SK-N-SH treated with all-trans-retinoic acid at 6 μM for 48 hours (cell line): ENCODE measurements at regions not wholly inside any gene's neighbourhood (a gene's known extent, or its start where the extent isn't known, plus 50 kb on each side); places are given as distances from the start of the nearest gene placed in this dataset.

ENCODE experiments used
- ATAC-seq: fragments of 200-7000 bp; cut with Tn5 transposase; 3 replicates; pipeline ENCODE4 v1.9.1; 2020; ENCODE audit warnings: mild to moderate bottlenecking, moderate library complexity
- ARNTL ChIP-seq: fragments of 450-650 bp; formaldehyde crosslinking; IDR thresholded peaks from 2 replicates; pipeline ENCODE4 v1.5.0; 2020; ENCODE audit warnings: low read depth, mild to moderate bottlenecking, moderate library complexity, borderline replicate concordance
- CSDC2 ChIP-seq: fragments of 250-450 bp; sonication (Bioruptor Pico); IDR thresholded peaks from 2 replicates; pipeline ENCODE4 v1.5.0; 2020; ENCODE audit warnings: mild to moderate bottlenecking, moderate library complexity
- CSRNP3 ChIP-seq: fragments of 250-450 bp; sonication (Bioruptor Pico); IDR thresholded peaks from 2 replicates; pipeline ENCODE4 v1.5.1; 2021; ENCODE audit warnings: mild to moderate bottlenecking, moderate library complexity
- GLIS3 ChIP-seq: fragments of 250-450 bp; sonication (Bioruptor Pico); IDR thresholded peaks from 2 replicates; pipeline ENCODE4 v1.5.0; 2020; ENCODE audit warnings: mild to moderate bottlenecking, moderate library complexity
- ISL1 ChIP-seq: fragments of 250-450 bp; sonication (Bioruptor Pico); IDR thresholded peaks from 2 replicates; pipeline ENCODE4 v2.1.2; 2022; ENCODE audit warnings: mild to moderate bottlenecking, moderate library complexity
- OSR1 ChIP-seq: fragments of 250-450 bp; sonication (Bioruptor Pico); IDR thresholded peaks from 2 replicates; pipeline ENCODE4 v1.8.0; 2022; ENCODE audit warnings: moderate library complexity, mild to moderate bottlenecking, inconsistent platforms
- POU6F1 ChIP-seq: fragments of 250-450 bp; sonication (Bioruptor Pico); IDR thresholded peaks from 2 replicates; pipeline ENCODE4 v1.8.0; 2021; ENCODE audit warnings: low read depth, mild to moderate bottlenecking, moderate library complexity, borderline replicate concordance
- PPARA ChIP-seq: fragments of 250-450 bp; sonication (Bioruptor Pico); IDR thresholded peaks from 2 replicates; pipeline ENCODE4 v1.5.0; 2020; ENCODE audit warnings: mild to moderate bottlenecking, borderline replicate concordance
- RARB ChIP-seq: fragments of 250-450 bp; sonication (Bioruptor Pico); IDR thresholded peaks from 2 replicates; pipeline ENCODE4 v1.8.0; 2021; ENCODE audit warnings: mild to moderate bottlenecking, moderate library complexity
- SNAI2 ChIP-seq: fragments of 250-450 bp; sonication (Bioruptor Pico); IDR thresholded peaks from 2 replicates; pipeline ENCODE4 v1.5.0; 2020; ENCODE audit warnings: mild to moderate bottlenecking, moderate library complexity
- TCF4 ChIP-seq: fragments of 250-450 bp; sonication (Bioruptor Pico); IDR thresholded peaks from 2 replicates; pipeline ENCODE4 v1.8.0; 2021; ENCODE audit warnings: mild to moderate bottlenecking, moderate library complexity, borderline replicate concordance
- TOX ChIP-seq: fragments of 250-450 bp; sonication (Bioruptor Pico); IDR thresholded peaks from 2 replicates; pipeline ENCODE4 v1.8.0; 2021; ENCODE audit warnings: mild to moderate bottlenecking, moderate library complexity, borderline replicate concordance
- ZC3H10 ChIP-seq: fragments of 250-450 bp; sonication (Bioruptor Pico); IDR thresholded peaks from 2 replicates; pipeline ENCODE4 v1.5.1; 2021; ENCODE audit warnings: mild to moderate bottlenecking, moderate library complexity
- ZFP3 ChIP-seq: fragments of 250-450 bp; sonication (Bioruptor Pico); IDR thresholded peaks from 2 replicates; pipeline ENCODE4 v1.5.0; 2020; ENCODE audit warnings: mild to moderate bottlenecking, moderate library complexity
- ZFP30 ChIP-seq: fragments of 450-650 bp; formaldehyde crosslinking; IDR thresholded peaks from 2 replicates; pipeline ENCODE4 v1.5.0; 2022; ENCODE audit warnings: mild to moderate bottlenecking, moderate library complexity
- ZNF565 ChIP-seq: fragments of 450-650 bp; formaldehyde crosslinking; conservative IDR thresholded peaks from 2 replicates; pipeline ENCODE4 v1.5.0; 2020; ENCODE audit warnings: low read depth, mild to moderate bottlenecking, moderate library complexity
- ZNF70 ChIP-seq: fragments of 450-650 bp; formaldehyde crosslinking; IDR thresholded peaks from 2 replicates; pipeline ENCODE4 v1.5.0; 2020; ENCODE audit warnings: mild to moderate bottlenecking, moderate library complexity
- ZNF8 ChIP-seq: fragments of 450-650 bp; formaldehyde crosslinking; IDR thresholded peaks from 2 replicates; pipeline ENCODE4 v1.5.0; 2020; ENCODE audit warnings: mild to moderate bottlenecking, moderate library complexity
- TF ChIP-seq, protein P1 (sequence below): fragments of 250-450 bp; sonication (Bioruptor Pico); IDR thresholded peaks from 2 replicates; pipeline ENCODE4 v1.5.0; 2020; ENCODE audit warnings: mild to moderate bottlenecking, moderate library complexity
- TF ChIP-seq, protein P2 (sequence below): fragments of 250-450 bp; sonication (Bioruptor Pico); IDR thresholded peaks from 2 replicates; pipeline ENCODE4 v1.8.0; 2020; ENCODE audit warnings: mild to moderate bottlenecking, moderate library complexity, borderline replicate concordance
- TF ChIP-seq, protein P3 (sequence below): fragments of 250-450 bp; sonication (Bioruptor Pico); IDR thresholded peaks from 2 replicates; pipeline ENCODE4 v1.5.1; 2020; ENCODE audit warnings: low read depth, mild to moderate bottlenecking, moderate library complexity

- no peak for TF ChIP-seq TOX (CRISPR knock-in tag)
- no peak for TF ChIP-seq TCF4 (CRISPR knock-in tag)
- no peak for TF ChIP-seq ZNF565 (CRISPR knock-in tag)
- no peak for TF ChIP-seq ZNF8
- no peak for ATAC-seq
These were observed 671.0 kb upstream of the ADGRL2 start for GRCh38 chr1:81129776-81130175.

DNA sequence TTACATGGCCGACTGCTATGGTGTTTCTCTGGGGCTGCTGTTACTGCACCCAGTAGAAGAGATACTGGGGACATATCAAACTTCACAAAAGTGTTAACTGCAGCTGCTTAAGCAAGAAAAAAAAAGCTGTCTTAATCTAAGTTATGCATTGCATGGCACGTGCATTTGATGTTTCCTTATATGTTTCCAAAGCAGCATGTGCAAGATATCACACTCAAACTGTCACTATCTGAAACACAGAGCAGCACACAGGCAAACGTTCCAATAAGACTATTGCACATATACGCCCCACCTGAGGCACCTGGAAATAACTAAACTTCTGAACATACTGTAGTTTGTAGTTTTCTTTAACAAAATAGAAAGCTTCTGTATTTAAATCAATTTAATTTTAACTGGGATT is 671.4 kb upstream of the ADGRL2 start:
- no peak for ATAC-seq

GRCh38 chr1:81128079-81128478 is 672.7 kb upstream of the ADGRL2 start:
- no peak for TF ChIP-seq ZC3H10
- TF ChIP-seq, protein P1, sequence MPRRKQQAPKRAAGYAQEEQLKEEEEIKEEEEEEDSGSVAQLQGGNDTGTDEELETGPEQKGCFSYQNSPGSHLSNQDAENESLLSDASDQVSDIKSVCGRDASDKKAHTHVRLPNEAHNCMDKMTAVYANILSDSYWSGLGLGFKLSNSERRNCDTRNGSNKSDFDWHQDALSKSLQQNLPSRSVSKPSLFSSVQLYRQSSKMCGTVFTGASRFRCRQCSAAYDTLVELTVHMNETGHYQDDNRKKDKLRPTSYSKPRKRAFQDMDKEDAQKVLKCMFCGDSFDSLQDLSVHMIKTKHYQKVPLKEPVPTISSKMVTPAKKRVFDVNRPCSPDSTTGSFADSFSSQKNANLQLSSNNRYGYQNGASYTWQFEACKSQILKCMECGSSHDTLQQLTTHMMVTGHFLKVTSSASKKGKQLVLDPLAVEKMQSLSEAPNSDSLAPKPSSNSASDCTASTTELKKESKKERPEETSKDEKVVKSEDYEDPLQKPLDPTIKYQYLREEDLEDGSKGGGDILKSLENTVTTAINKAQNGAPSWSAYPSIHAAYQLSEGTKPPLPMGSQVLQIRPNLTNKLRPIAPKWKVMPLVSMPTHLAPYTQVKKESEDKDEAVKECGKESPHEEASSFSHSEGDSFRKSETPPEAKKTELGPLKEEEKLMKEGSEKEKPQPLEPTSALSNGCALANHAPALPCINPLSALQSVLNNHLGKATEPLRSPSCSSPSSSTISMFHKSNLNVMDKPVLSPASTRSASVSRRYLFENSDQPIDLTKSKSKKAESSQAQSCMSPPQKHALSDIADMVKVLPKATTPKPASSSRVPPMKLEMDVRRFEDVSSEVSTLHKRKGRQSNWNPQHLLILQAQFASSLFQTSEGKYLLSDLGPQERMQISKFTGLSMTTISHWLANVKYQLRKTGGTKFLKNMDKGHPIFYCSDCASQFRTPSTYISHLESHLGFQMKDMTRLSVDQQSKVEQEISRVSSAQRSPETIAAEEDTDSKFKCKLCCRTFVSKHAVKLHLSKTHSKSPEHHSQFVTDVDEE (CRISPR knock-in tag) = no peak
- ATAC-seq = no peak

More for the DNA sequence above, 671.4 kb upstream of the ADGRL2 start:
- TF ChIP-seq POU6F1 (CRISPR knock-in tag) (no peak), SNAI2 (CRISPR knock-in tag) (no peak), ZNF70 (CRISPR knock-in tag) (no peak), TCF4 (CRISPR knock-in tag) (no peak), ZFP3 (CRISPR knock-in tag) (no peak), CSDC2 (CRISPR knock-in tag) (no peak), ZNF565 (CRISPR knock-in tag) (no peak), RARB (CRISPR knock-in tag) (no peak), ZNF8 (no peak), OSR1 (CRISPR knock-in tag) (no peak)
- TF ChIP-seq, protein P2, sequence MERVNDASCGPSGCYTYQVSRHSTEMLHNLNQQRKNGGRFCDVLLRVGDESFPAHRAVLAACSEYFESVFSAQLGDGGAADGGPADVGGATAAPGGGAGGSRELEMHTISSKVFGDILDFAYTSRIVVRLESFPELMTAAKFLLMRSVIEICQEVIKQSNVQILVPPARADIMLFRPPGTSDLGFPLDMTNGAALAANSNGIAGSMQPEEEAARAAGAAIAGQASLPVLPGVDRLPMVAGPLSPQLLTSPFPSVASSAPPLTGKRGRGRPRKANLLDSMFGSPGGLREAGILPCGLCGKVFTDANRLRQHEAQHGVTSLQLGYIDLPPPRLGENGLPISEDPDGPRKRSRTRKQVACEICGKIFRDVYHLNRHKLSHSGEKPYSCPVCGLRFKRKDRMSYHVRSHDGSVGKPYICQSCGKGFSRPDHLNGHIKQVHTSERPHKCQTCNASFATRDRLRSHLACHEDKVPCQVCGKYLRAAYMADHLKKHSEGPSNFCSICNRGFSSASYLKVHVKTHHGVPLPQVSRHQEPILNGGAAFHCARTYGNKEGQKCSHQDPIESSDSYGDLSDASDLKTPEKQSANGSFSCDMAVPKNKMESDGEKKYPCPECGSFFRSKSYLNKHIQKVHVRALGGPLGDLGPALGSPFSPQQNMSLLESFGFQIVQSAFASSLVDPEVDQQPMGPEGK = no peak
- TF ChIP-seq, protein P1 (CRISPR knock-in tag) = no peak

DNA sequence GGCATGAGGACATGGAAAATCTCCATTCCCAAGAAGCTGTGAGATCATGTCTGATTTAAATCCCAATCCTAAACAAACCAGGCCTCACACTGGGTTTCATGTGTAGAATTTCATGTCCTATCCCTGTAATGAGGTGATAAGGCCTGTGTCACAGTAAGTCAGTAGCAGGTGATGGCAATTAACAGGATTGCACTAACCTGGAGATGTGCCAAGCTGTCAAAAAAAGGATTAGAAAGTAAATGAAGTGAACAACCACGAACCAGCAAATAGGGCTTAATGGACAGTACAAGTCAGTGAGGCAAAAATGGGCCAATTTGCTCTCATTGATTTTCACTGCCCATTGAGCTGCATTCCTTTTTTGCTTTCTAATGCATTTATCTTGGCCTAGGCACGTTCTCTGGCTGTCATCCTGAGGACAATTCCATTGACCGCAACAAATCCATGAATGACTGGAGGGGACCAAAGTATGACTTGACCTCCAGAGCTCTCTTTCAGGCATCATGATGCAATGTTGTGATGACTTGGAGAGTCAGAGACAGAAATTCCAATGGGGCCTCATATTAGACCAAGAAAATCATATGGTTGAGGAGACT is 673.6 kb upstream of the ADGRL2 start:
- no peak for ATAC-seq
- TF ChIP-seq ZNF565 (CRISPR knock-in tag) = no peak
- TF ChIP-seq TCF4 (CRISPR knock-in tag) = no peak
- no peak for TF ChIP-seq PPARA (CRISPR knock-in tag)
- no peak for TF ChIP-seq ZFP3 (CRISPR knock-in tag)
- TF ChIP-seq, protein P2 = no peak
- TF ChIP-seq ZFP30 (CRISPR knock-in tag) = no peak
- no peak for TF ChIP-seq CSRNP3 (CRISPR knock-in tag)
- TF ChIP-seq ZNF8 = no peak
- no peak for TF ChIP-seq ZC3H10
- no peak for TF ChIP-seq CSDC2 (CRISPR knock-in tag)
- no peak for TF ChIP-seq RARB (CRISPR knock-in tag)
- TF ChIP-seq TOX (CRISPR knock-in tag) = no peak
- no peak for TF ChIP-seq ARNTL
- TF ChIP-seq GLIS3 (CRISPR knock-in tag) = no peak
- TF ChIP-seq, protein P3, sequence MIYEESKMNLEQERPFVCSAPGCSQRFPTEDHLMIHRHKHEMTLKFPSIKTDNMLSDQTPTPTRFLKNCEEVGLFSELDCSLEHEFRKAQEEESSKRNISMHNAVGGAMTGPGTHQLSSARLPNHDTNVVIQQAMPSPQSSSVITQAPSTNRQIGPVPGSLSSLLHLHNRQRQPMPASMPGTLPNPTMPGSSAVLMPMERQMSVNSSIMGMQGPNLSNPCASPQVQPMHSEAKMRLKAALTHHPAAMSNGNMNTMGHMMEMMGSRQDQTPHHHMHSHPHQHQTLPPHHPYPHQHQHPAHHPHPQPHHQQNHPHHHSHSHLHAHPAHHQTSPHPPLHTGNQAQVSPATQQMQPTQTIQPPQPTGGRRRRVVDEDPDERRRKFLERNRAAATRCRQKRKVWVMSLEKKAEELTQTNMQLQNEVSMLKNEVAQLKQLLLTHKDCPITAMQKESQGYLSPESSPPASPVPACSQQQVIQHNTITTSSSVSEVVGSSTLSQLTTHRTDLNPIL (CRISPR knock-in tag) = no peak
- no peak for TF ChIP-seq ZNF70 (CRISPR knock-in tag)
- no peak for TF ChIP-seq ISL1
- TF ChIP-seq OSR1 (CRISPR knock-in tag) = no peak
